GM23338 (cell line): ENCODE measurements at regions not wholly inside any gene's neighbourhood (a gene's known extent, or its start where the extent isn't known, plus 50 kb on each side); places are given as distances from the start of the nearest gene placed in this dataset.

Experiments used
- ATAC-seq: fragments of 200-7000 bp; cut with Tn5 transposase; 3 replicates; pipeline ENCODE4 v1.9.1; 2020
- DNase-seq: peaks from one replicate; pipeline ENCODE4 v3.0.0-alpha.2; 2015; ENCODE audit warnings: low spot score
- H2AFZ ChIP-seq: fragments of 200-600 bp; sonication (generic); 2 replicates; pipeline ENCODE4 v1.8.0; 2016; ENCODE audit warnings: antibody characterized with exemption, mild to moderate bottlenecking, moderate library complexity
- H3F3A ChIP-seq: fragments of 200-600 bp; sonication (generic); replicated peaks from 2 replicates; pipeline ENCODE4 v1.8.0; 2017; ENCODE audit warnings: antibody characterized with exemption, mixed run types, low read depth
- H3K27ac ChIP-seq: fragments of 200-600 bp; sonication (generic); 2 replicates; pipeline ENCODE4 v1.6.1; 2016; ENCODE audit warnings: low read depth
- H3K27me3 ChIP-seq: fragments of 200-600 bp; sonication (generic); 2 replicates; pipeline ENCODE4 v1.8.0; 2016; ENCODE audit warnings: mild to moderate bottlenecking, mixed run types, moderate library complexity; ENCODE audit not compliant: insufficient read depth
- H3K36me3 ChIP-seq: fragments of 200-600 bp; sonication (generic); 2 replicates; pipeline ENCODE4 v1.8.0; 2016; ENCODE audit warnings: mild to moderate bottlenecking; ENCODE audit not compliant: insufficient read depth
- H3K4me1 ChIP-seq: fragments of 200-600 bp; sonication (generic); 2 replicates; pipeline ENCODE4 v1.8.0; 2016; ENCODE audit warnings: mild to moderate bottlenecking, moderate library complexity; ENCODE audit not compliant: insufficient read depth
- H3K4me2 ChIP-seq: fragments of 200-600 bp; sonication (generic); 2 replicates; pipeline ENCODE4 v1.7.1; 2017; ENCODE audit warnings: mixed run types
- H3K4me3 ChIP-seq: fragments of 200-600 bp; sonication (generic); 2 replicates; pipeline ENCODE4 v1.6.1; 2016; ENCODE audit warnings: mixed run types
- H3K79me2 ChIP-seq: fragments of 200-600 bp; sonication (generic); replicated peaks from 2 replicates; pipeline ENCODE4 v1.8.0; 2017; ENCODE audit warnings: mild to moderate bottlenecking; ENCODE audit not compliant: insufficient read depth
- H3K9me2 ChIP-seq: fragments of 200-600 bp; sonication (generic); 2 replicates; pipeline ENCODE4 v1.8.0; 2017; ENCODE audit not compliant: insufficient read depth
- H4K20me1 ChIP-seq: fragments of 200-600 bp; sonication (generic); replicated peaks from 2 replicates; pipeline ENCODE4 v1.8.0; 2017; ENCODE audit warnings: mild to moderate bottlenecking; ENCODE audit not compliant: insufficient read depth
- H3K27ac Mint-ChIP-seq: 2 replicates; pipeline ENCODE4 v1.8.0; 2020; ENCODE audit warnings: inconsistent platforms, mild to moderate bottlenecking, moderate library complexity, mixed read lengths
- H3K27me3 Mint-ChIP-seq: 3 replicates; pipeline ENCODE4 v1.8.0; 2022; ENCODE audit warnings: low read depth, mild to moderate bottlenecking, moderate library complexity, mixed read lengths, inconsistent platforms; ENCODE audit not compliant: insufficient read depth, poor library complexity
- H3K36me3 Mint-ChIP-seq: 3 replicates; pipeline ENCODE4 v1.8.0; 2021; ENCODE audit warnings: low read depth, mild to moderate bottlenecking, inconsistent platforms, moderate library complexity, mixed read lengths
- H3K4me1 Mint-ChIP-seq: 3 replicates; pipeline ENCODE4 v1.8.0; 2020; ENCODE audit warnings: mild to moderate bottlenecking, inconsistent platforms, mixed read lengths
- H3K4me3 Mint-ChIP-seq: 3 replicates; pipeline ENCODE4 v1.8.0; 2021; ENCODE audit warnings: moderate library complexity, mild to moderate bottlenecking, inconsistent platforms, mixed read lengths
- H3K9me3 Mint-ChIP-seq: 3 replicates; pipeline ENCODE4 v1.8.0; 2020; ENCODE audit warnings: moderate library complexity, mild to moderate bottlenecking, inconsistent platforms, mixed read lengths
- CREB1 ChIP-seq: fragments of 250-450 bp; sonication (Bioruptor Pico); IDR thresholded peaks from 2 replicates; pipeline ENCODE4 v1.5.0; 2020; ENCODE audit warnings: low read depth, mild to moderate bottlenecking, moderate library complexity
- CTCF ChIP-seq, 2 experiments: fragments of 200-600 bp in 1 of 2; sonication (generic) in 1 of 2; conservative IDR thresholded peaks; 2 replicates each; pipeline versions ENCODE4 v1.5.1 to v1.6.1; 2016 to 2017; ENCODE audit warnings: antibody characterized with exemption in 2 of 2, low read depth in 2 of 2, mild to moderate bottlenecking in 2 of 2, moderate library complexity in 1 of 2
- JUNB ChIP-seq: IDR thresholded peaks from one replicate; pipeline ENCODE4 v1.6.1; 2016; ENCODE audit warnings: antibody characterized with exemption; ENCODE audit not compliant: unreplicated experiment
- NANOG ChIP-seq: IDR thresholded peaks from 2 replicates; pipeline ENCODE4 v1.6.1; 2016; ENCODE audit warnings: antibody characterized with exemption, borderline replicate concordance
- POLR2AphosphoS5 ChIP-seq: IDR thresholded peaks from 2 replicates; pipeline ENCODE4 v1.6.1; 2016; ENCODE audit warnings: antibody characterized with exemption, low read depth
- REST ChIP-seq: IDR thresholded peaks from one replicate; pipeline ENCODE4 v1.6.1; 2018; ENCODE audit warnings: antibody characterized with exemption; ENCODE audit not compliant: unreplicated experiment
- STAT1 ChIP-seq: IDR thresholded peaks from one replicate; pipeline ENCODE4 v1.6.1; 2016; ENCODE audit warnings: antibody characterized with exemption; ENCODE audit not compliant: unreplicated experiment
- ZNF114 ChIP-seq: fragments of 250-450 bp; sonication (Bioruptor Pico); IDR thresholded peaks from 2 replicates; pipeline ENCODE4 v1.5.0; 2020; ENCODE audit warnings: mild to moderate bottlenecking, moderate library complexity
- ZNF331 ChIP-seq: fragments of 250-450 bp; sonication (Bioruptor Pico); IDR thresholded peaks from 2 replicates; pipeline ENCODE4 v1.5.0; 2020; ENCODE audit warnings: low read depth, mild to moderate bottlenecking, moderate library complexity
- ZNF462 ChIP-seq: fragments of 250-450 bp; sonication (Bioruptor Pico); IDR thresholded peaks from 2 replicates; pipeline ENCODE4 v1.5.0; 2020; ENCODE audit warnings: mild to moderate bottlenecking, moderate library complexity

GRCh38 chr12:88805692-88806091, 225.4 kb upstream of the KITLG start (continued):
- no peak for TF ChIP-seq ZNF114
- TF ChIP-seq JUNB: no peak
- TF ChIP-seq ZNF462 (CRISPR knock-in tag): no peak
- TF ChIP-seq CREB1: no peak
- no peak for TF ChIP-seq POLR2AphosphoS5
- no peak for TF ChIP-seq STAT1
- TF ChIP-seq ZNF331 (CRISPR knock-in tag): no peak

GRCh38 chr12:88805286-88805685, 225.0 kb upstream of the KITLG start:
- no peak overlapping the region for H3K4me3 Mint-ChIP-seq
- no peak overlapping the region for H3K27ac ChIP-seq
- H4K20me1 ChIP-seq: no peaks in the 10 kb centered on the region
- no peak overlapping the region for H3K4me3 ChIP-seq
- no peak for DNase-seq
- no peak for ATAC-seq
- H3K36me3 ChIP-seq: no peaks in the 10 kb centered on the region
- no peaks in the 10 kb centered on the region for H3K79me2 ChIP-seq
- H3K27ac Mint-ChIP-seq: no peak overlapping the region
- H3K4me1 ChIP-seq: 0 out of 2 replicates have a peak, but pooled peaks cover 3% of the 10 kb centered on the region
- no peaks in the 10 kb centered on the region for H3K9me2 ChIP-seq
- no peaks in the 10 kb centered on the region for H3K36me3 Mint-ChIP-seq
- H2AFZ ChIP-seq: peak overlapping the region; percentile 86
- H3K9me3 Mint-ChIP-seq: no peaks in the 10 kb centered on the region
- no peak overlapping the region for H3K4me2 ChIP-seq
- H3K27me3 Mint-ChIP-seq: peaks cover 2% of the 10 kb centered on the region
- H3F3A ChIP-seq: no peaks in the 10 kb centered on the region
- H3K27me3 ChIP-seq: no peaks in the 10 kb centered on the region
- no peaks in the 10 kb centered on the region for H3K4me1 Mint-ChIP-seq
- TF ChIP-seq CTCF (conservative IDR thresholded peaks at IDR 0.05; ENCODE audit: low read depth in 2 of 2) (no peak), JUNB (no peak), NANOG (no peak), ZNF331 (CRISPR knock-in tag) (no peak), REST (no peak), STAT1 (no peak), CREB1 (no peak)
